ENCODE measurements at regions not wholly inside any gene's neighbourhood (a gene's known extent, or its start where the extent isn't known, plus 50 kb on each side); places are given as distances from the start of the nearest gene placed in this dataset.

- no peak for TF ChIP-seq CTCF (tag by site-specific recombination; IDR thresholded peaks at IDR 0.05)
- TF ChIP-seq ZNF76 (tag by site-specific recombination; IDR thresholded peaks at IDR 0.05; ENCODE audit: borderline replicate concordance, low read depth), result no peak
- no peak for TF ChIP-seq ZNF37A (tag by site-specific recombination; IDR thresholded peaks at IDR 0.05)
Observed at GRCh38 chr2:221347471-221347870, 224.6 kb downstream of the EPHA4 start.
